GM12875 (cell line): ENCODE measurements at regions not wholly inside any gene's neighbourhood (a gene's known extent, or its start where the extent isn't known, plus 50 kb on each side); places are given as distances from the start of the nearest gene placed in this dataset.

Experiments
- H3K4me3 ChIP-seq: one replicate; pipeline ENCODE4 v1.5.1; 2011; ENCODE audit warnings: low read depth, low read length, control low read depth
- CTCF ChIP-seq: IDR thresholded peaks from 2 replicates; pipeline ENCODE4 v1.5.1; 2011; ENCODE audit warnings: low read depth, mild to moderate bottlenecking, control low read depth, inconsistent platforms, low read length, moderate library complexity, borderline replicate concordance; ENCODE audit not compliant: insufficient read depth

DNA sequence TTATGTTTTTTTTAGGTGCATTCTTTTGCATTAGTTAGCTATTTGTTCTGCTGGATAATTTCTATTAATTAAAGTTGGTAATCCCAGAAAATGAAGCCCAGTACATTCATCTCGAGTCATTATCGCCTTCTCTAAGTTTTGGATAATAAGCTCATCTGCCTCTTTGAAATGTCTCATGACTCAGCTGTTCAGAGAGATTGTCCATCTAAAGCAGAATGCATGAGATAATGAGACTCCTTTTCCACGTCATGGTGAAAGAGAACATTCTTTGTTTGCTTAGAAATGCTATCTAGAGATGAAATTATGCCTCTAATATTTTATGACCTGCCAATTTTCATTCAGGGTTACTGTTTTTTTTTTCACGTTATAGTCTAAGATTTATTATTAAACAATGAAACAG, 374.7 kb upstream of the GOLIM4 start:
- TF ChIP-seq CTCF, result no peak
- no peak overlapping the region for H3K4me3 ChIP-seq

DNA sequence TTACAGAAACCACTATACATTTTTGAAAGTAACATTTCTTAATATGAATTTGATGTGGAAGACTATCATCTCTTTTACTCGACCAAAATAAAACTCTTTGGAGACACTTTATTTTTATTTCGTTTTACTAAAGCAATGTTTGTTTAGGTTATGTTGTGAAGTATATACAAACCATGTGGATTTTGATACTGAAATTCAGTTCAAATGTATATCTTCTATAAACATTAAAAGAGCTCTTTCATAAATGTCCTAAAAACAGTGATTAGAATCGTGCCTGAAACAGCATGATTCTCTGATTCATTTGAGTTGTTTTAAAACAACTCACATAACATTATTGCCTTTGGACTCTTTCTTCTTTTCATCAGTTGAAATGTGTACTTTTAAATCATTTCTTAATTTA, 373.7 kb upstream of the GOLIM4 start:
- TF ChIP-seq CTCF, result no peak

DNA sequence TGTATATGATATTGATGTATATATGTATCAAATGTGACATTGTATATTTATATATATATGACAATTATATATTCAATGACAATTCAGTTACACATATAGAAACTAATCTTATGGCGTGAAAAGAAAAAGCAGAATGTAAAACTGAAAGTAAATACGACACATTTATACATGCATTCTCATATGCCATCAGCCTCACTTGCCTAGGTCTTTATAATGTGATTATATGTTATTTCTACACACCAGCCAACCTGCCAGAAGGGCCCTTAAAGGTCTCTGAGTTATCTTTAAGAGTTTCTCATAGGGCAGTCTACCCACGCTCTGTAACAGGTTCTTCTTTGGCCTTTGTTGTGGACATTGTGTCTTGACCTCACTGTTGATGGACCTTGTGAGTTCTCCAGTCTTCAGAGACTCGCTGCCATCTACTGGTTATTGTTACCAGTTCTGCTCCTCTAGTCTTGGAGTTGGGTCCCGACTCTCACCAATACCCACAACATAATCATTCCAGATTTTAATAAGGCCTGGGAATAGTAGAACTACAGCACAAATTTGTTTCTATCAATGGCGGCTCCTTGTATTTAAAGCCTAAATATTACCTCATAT, 371.5 kb upstream of the GOLIM4 start:
- H3K4me3 ChIP-seq, result peak overlapping the region; percentile 29
- peak; percentile 26; the same call in 1 of the 2 replicates for TF ChIP-seq CTCF

More for the DNA sequence above, 373.7 kb upstream of the GOLIM4 start:
- H3K4me3 ChIP-seq, result no peak overlapping the region

- H3K4me3 ChIP-seq, result no peak overlapping the region
- no peak for TF ChIP-seq CTCF
These were observed 366.1 kb upstream of the GOLIM4 start for GRCh38 chr3:168461793-168462192.

GRCh38 chr3:168459226-168459784, 363.6 kb upstream of the GOLIM4 start:
- no peak for TF ChIP-seq CTCF
- no peak overlapping the region for H3K4me3 ChIP-seq

DNA sequence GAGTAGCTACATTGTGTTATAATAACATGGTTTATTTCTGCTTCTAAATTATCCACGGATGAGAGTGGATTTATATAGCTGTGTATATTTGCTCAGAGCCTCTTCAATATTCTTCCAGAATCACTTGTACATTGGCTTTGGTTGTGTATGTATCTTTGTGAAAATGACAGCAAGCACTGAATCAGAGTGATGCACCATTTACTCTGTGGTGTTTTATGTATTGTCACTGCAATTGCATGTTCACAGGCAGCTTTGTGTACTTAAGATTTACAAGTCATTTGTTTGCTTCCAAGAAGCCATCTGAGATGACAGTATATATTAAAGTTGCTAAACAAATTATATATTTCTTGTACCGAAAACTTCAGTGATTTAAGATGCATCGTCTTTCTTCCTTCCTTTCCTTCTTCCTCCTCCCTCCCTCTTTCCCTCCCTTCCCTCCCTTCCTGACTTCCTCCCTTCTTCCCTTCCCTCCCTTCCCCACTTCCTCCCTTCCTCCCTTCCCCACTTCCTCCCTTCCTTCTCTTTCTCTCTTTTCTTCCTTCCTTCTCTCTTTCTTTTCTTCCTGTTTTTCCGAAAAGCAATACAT, 362.3 kb upstream of the GOLIM4 start:
- no peak overlapping the region for H3K4me3 ChIP-seq
- no peak for TF ChIP-seq CTCF

DNA sequence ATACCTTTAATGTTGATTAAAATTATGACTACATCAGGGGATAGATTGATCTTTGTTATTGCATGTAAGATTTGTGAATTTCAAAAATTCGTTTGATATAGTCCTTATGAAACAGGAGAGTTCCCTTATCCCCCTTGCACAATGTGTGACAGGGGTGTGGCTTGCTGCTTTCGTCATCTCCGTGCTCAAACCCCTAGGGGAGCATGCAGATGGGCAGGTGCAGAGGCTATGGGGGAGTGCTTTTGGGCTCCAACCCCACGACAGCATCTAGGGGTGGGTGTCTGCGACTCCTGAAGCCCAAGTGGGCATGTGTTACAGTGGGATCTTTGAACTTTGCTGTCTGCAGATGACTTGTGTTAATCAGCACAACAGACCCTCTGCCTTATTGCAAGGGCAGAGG, 360.1 kb upstream of the GOLIM4 start:
- H3K4me3 ChIP-seq, result no peak overlapping the region

More for the DNA sequence above, 360.1 kb upstream of the GOLIM4 start:
- no peak for TF ChIP-seq CTCF
